CD14-positive monocyte (primary cell): ENCODE measurements at regions not wholly inside any gene's neighbourhood (a gene's known extent, or its start where the extent isn't known, plus 50 kb on each side); places are given as distances from the start of the nearest gene placed in this dataset. TPM values are rescaled to one million over a fixed set of nuclear protein-coding genes. Genes with fewer than 3 reads are reported as not detected.

Experiments
- small RNA-seq: library from RNA; depleted of rRNA; stranded (forward); fragments of <200 nt; gene quantifications from one replicate; pipeline ENCODE3, GENCODE V24; 2012; ENCODE audit warnings: low read depth; ENCODE audit not compliant: insufficient read length

Small RNA genes lying in the stretch of these regions (small RNA-seq; reads per million reads assigned to genes)
- gene AC139453.1 (not detected), gene LSP1P2 (not detected), gene MIR4444-2 (not detected), gene RN7SL294P (not detected), gene SNRPCP10 (not detected)
